Stimulated activated CD4-positive, alpha-beta T cell treated with anti-CD3 and anti-CD28 coated beads, Interleukin-12 subunit alpha, Interleukin-12 subunit beta, amount 100 ng/mL, for 48 hours (primary cell): ENCODE measurements at regions not wholly inside any gene's neighbourhood (a gene's known extent, or its start where the extent isn't known, plus 50 kb on each side); places are given as distances from the start of the nearest gene placed in this dataset.
A peak's percentile ranks its signal among the peaks of the same experiment; 100 is the strongest.

Experiments
- DNase-seq, 3 donors: peaks; one replicate each; pipeline ENCODE4 v3.0.0-alpha.2; 2020; ENCODE audit warnings: low read depth in 2 of 3, low spot score in 1 of 3

DNA sequence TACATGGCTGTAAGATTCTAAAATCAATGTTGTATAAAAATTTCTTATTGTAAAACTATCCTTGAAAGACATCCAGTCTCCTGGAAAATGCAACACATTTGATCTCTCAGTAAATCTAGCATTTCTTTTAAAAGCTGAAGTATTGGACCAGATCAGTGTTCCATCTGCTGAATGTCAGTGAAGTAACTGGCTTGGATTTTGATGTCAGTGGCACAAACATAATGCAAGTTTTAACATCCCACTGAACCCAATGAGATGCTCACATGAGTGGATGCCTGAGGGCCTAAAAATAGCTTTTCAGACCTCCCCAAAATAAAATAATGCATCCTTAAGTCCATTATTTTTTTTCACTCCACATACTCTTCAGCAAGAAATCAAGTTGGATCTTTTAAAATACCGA is 1432.2 kb downstream of the MRPL39 start:
- DNase-seq = no peak

GRCh38 chr21:24171736-24172135 is 1435.5 kb downstream of the MRPL39 start:
- DNase-seq = no peak

GRCh38 chr21:24163539-24163938 is 1443.7 kb downstream of the MRPL39 start:
- no peak for DNase-seq

- DNase-seq = no peak
Measured at GRCh38 chr21:24160528-24160927, 1446.8 kb downstream of the MRPL39 start.

- DNase-seq = no peak
Measured at GRCh38 chr21:24153137-24153536, 1454.1 kb downstream of the MRPL39 start.

DNA sequence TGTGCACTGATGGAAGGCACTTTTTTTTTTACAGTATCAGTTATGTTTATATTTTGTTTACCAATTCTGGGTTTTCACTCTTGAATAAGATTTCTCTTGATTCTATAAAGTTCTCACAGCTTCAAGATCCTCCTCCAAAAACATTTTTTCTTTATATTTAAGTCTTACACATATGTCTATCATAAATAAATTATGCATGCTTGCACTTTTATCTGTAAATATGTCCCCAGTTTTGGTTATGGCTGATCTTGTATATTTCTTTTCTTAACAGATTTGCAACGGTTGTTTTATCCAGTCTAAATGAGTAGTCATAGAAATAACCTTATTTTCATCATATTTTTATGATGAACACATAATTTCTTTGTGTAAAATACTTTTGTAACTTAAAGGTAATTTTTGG is 1456.5 kb downstream of the MRPL39 start:
- no peak for DNase-seq

- no peak for DNase-seq
Measured at GRCh38 chr21:24148461-24148860, 1458.8 kb downstream of the MRPL39 start.

GRCh38 chr21:24147674-24148073 is 1459.6 kb downstream of the MRPL39 start:
- DNase-seq = no peak

- no peak for DNase-seq
Measured at GRCh38 chr21:24131056-24131455, 1476.2 kb downstream of the MRPL39 start.

DNA sequence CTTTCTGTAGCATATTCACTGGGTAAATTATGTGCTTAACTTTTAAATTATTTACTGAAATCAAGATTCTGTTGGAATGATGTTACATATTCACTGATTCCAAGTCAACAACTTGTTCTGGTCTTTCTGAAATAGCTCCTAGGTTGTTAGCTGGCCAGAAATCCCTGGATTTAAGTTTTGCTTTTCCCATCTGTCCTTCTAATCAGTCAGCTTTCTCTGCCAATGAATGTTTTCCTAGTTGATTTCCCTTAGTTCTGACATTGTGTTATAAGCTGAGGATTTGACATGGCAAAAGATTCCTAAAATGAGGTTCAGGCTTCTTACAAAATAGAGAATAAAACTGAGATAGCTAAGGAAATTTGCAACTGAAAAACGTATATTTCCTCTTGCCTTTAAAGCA is 1479.6 kb downstream of the MRPL39 start:
- DNase-seq = no peak

DNA sequence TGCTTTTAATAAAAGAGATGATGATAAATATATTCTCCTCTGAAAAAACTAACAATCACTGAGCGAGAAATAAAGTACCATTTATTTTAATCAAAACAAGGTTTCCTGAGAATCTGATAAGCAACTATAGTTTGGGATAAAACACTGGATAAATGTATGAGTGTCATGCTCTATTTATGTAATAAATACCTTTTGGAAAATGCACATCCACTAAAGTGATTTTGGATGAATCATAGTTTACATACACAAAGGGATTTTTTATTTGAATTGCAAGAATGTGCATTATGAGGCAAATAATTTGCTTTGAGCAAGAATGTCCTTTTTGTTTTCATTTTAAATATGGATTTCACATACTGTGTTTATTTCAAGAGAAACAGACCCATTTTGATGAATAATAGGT is 1483.5 kb downstream of the MRPL39 start:
- DNase-seq = no peak

- DNase-seq = no peak
Measured at GRCh38 chr21:24118738-24119459, 1488.4 kb downstream of the MRPL39 start.

DNA sequence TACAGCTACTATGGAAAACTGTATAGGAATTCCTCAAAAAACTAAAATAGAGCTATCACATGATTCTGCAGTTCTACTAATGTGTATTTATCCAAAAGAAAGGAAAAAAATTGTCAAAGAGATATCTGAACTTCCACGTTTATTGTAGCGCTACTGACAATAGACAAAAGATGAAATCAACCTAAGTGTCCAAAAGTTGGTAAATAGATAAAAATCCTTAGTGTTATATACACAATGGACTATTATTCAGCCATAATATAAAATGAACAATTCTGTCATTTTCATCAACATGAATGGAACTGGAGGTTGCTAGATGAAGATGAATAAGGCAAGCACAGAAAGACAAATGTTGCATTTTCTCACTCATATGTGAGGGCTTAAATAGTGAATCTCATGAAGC is 1492.1 kb downstream of the MRPL39 start:
- no peak for DNase-seq

- DNase-seq = no peak
Measured at GRCh38 chr21:24112020-24112419, 1495.3 kb downstream of the MRPL39 start.

- no peak for DNase-seq
Measured at GRCh38 chr21:24110846-24111245, 1496.4 kb downstream of the MRPL39 start.

DNA sequence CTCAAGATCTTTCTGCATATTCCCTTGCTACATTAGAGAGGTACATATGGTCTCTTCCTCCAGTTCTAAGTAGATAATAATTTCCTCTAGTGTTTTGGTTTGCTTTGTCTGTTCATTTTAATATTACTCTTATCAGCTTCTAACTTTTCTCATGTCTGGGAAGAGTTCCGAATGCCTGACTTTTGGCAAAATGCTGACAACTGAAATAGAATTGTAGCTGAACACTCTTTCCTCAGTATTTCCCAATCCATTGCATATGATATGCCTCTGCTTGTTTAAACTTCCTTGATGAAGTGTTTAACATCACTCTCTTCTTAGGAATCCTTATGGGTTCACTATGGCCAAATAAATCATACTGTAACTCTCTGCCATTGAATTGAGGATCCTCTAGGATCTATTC is 1510.1 kb downstream of the MRPL39 start:
- no peak for DNase-seq

- DNase-seq = no peak
Measured at GRCh38 chr21:24096651-24097050, 1510.6 kb downstream of the MRPL39 start.

DNA sequence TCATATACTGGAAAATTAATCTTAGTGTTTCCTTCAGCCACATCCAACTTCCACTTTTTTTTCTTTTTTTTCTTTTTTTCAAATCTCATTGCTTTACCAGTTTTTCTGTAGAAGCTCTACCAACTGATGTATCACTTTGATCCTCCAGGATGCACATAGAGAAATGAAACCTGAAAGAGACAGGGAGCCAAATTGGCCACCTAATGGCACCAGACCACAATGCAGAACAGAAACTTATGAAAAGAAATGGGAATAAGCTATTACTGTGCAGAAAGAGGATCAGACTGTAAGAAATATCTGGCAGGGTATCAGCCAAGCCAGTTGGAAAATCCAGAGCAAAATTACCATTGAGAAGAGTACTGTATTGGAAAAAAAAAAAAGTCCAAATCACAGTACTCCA is 1514.2 kb downstream of the MRPL39 start:
- no peak for DNase-seq

GRCh38 chr21:24076179-24076578 is 1531.1 kb downstream of the MRPL39 start:
- no peak for DNase-seq

DNA sequence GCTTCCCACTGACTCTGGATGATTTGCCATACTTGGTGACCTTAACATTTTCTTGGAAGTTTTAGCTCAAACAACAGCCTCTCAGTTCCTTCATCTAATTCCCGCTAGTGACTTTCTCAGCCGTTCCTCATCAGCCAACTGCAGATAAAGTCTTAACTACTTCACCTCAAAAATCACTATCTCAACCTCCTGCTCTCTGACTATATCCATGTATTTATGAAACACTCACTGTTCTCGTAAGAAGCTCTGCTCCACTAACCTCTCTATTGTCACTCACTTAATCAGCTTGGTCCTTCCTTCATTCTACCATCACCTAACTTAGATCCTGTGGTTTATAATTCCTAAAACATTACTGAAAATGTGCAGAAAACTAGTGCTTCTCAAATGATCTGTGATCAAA is 1551.6 kb downstream of the MRPL39 start:
- no peak for DNase-seq

GRCh38 chr21:24050231-24050630 is 1557.0 kb downstream of the MRPL39 start:
- DNase-seq = no peak

GRCh38 chr21:24046829-24047443 is 1560.3 kb downstream of the MRPL39 start:
- DNase-seq = no peak

GRCh38 chr21:24045775-24046215 is 1561.5 kb downstream of the MRPL39 start:
- peak in 1 of 3 donors; percentile 0 for DNase-seq
